ENCODE measurements at regions not wholly inside any gene's neighbourhood (a gene's known extent, or its start where the extent isn't known, plus 50 kb on each side); places are given as distances from the start of the nearest gene placed in this dataset.

DNA sequence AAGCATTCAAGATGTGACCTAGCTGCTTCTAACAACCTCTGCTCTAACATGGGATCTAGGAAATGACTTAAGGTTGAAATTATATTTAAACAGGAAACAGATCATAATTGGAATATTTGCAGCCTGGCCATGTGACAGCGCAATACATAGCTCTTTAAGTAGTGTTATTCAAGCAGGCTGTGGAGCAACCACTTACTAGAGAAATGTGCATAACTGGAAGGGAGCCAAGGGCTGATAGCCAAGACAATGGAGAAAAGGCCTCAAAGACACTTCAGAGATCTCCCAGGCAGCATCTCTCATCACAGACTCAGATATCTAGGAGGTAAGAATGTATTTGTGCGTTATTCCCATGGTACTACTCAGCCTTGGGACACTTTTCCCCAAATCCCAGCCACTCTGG, 823.0 kb upstream of the PRMT6 start:
- TF ChIP-seq, protein P1, sequence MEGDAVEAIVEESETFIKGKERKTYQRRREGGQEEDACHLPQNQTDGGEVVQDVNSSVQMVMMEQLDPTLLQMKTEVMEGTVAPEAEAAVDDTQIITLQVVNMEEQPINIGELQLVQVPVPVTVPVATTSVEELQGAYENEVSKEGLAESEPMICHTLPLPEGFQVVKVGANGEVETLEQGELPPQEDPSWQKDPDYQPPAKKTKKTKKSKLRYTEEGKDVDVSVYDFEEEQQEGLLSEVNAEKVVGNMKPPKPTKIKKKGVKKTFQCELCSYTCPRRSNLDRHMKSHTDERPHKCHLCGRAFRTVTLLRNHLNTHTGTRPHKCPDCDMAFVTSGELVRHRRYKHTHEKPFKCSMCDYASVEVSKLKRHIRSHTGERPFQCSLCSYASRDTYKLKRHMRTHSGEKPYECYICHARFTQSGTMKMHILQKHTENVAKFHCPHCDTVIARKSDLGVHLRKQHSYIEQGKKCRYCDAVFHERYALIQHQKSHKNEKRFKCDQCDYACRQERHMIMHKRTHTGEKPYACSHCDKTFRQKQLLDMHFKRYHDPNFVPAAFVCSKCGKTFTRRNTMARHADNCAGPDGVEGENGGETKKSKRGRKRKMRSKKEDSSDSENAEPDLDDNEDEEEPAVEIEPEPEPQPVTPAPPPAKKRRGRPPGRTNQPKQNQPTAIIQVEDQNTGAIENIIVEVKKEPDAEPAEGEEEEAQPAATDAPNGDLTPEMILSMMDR (IDR thresholded peaks at IDR 0.05): no peak
- no peak for TF ChIP-seq EZH2phosphoT487 (IDR thresholded peaks at IDR 0.05)
- TF ChIP-seq EZH2 (IDR thresholded peaks at IDR 0.05): no peak
